HG02588 (cell line): ENCODE measurements at regions not wholly inside any gene's neighbourhood (a gene's known extent, or its start where the extent isn't known, plus 50 kb on each side); places are given as distances from the start of the nearest gene placed in this dataset.

Source experiments
- ATAC-seq: cut with Tn5 transposase; IDR thresholded peaks from one replicate; pipeline ENCODE4 v1.9.1; 2021; ENCODE audit warnings: mild to moderate bottlenecking, moderate library complexity; ENCODE audit not compliant: unreplicated experiment

DNA sequence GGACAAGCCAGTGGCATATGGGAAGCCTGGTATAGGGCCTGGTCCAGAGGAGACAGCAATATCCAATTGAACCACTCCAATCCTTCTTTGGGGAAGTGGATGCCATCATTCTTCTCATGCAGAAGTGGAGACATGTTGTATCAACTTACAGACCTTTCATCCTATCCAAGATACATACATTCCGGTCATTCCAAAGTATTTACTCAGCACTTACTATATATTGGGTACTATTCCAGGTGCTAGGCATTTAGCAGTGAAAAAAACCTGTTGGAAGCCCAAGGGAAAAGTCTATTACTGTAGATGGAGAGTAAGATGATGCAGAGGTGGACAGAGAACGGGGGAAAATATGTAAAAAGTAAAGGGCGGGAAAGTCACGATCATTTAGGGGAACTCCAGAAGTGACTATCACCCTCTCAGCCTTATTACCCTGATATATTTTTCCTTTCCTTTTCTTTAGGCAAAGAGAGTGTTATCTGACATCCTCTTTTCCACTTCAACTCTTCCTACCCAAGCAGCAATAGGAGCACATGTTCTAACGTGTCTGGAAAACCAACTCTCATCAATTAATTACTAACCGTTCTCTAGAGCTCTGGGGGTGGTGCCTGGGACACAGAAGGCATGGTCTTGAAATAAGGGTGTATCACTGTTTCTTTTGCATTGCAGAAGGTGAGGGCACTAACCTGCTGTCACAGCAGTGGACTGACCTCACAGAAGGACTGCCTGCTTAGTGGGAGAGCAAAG is 210.1 kb upstream of the MAF start:
- no peak for ATAC-seq

DNA sequence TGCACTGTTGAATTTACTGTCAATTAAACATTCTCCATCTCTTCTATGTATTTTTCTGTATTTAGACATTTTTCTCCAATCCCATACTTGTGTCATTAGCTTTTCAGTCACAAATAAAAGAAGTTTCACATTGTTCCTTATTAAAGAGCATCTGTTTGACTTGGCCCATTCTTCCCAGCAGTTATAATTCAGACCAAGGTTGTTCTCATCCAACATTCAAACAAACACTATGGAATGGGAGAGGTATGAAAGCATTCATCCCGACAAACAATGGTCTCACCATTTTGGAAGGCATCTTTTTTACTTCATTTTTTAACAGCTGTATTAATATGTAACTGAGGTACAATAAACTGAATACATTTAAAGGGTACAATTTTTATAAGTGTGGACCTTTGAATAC is 208.8 kb upstream of the MAF start:
- ATAC-seq: no peak

DNA sequence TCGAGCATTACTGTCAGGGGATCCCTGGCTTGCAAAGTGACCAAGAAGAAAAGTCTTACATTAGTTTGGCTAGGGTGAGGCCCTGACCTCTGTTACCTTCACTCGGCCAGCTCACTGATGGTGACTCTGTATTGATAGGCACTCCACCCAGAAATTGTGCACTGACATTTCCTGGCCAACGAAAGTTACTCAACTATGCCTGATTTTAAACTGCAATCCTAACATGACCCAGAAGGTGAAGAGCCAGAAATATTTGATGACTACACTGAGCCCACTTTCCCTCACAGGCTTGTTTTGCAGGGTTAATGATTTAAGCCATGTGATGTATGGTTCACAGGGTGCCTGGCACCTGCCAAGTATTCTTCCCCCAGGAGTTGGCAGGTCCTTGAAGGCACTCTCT is 208.2 kb upstream of the MAF start:
- ATAC-seq: no peak

DNA sequence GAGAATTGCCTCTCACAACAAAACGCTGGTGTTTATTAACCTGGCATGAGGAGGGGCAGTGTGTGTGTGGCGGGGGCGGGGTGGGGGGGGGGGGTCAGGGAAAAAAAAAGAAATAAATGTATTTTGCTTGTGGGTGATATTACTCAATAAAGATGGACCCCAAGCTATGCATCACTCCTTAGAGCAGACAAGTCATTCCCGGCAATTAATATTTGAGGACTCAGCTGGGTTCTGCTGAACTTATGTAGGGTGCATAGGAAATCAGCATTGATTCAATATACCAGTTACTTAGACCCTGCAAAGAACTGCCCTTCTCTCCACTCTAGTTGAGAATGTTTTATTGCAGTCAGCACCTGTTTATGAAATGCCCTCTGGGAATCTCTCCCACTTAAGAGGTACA is 206.2 kb upstream of the MAF start:
- no peak for ATAC-seq

DNA sequence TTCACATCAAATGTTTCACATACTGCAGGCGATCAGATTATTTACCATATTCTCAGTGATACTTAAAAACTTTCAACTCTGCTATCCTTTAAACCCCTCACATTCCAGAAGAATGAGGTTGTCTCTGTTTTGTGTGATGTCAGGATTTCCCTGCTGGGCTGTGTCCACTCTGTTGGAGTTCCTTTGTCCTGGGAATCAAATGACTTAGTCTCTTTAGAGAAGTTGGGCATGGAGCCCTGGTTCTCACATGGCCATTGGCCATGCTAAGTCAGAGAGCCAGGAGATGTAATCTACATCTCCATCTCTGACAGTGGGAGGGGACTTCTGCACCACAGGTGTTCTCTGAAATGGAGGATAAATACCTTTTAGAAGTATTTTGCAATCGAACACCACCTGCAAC is 205.1 kb upstream of the MAF start:
- no peak for ATAC-seq

DNA sequence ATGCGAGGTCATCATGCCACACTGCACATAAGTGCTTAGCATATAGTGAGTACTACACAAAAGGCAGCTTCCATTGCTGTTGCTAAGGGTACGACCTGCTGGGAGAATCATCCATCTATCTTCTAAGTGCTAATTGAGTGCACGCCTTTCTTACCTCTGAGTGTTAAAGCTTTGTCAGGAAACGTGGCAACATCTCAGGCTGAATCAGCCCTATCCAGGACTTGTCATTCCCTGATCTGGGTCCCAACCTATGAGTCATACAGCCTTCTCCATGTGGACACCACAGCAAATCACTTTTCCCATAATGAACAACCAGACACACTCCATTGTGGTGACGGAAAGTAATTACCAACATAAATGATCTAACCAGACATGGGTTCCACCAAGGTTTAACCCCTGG is 201.1 kb upstream of the MAF start:
- no peak for ATAC-seq

- ATAC-seq: no peak
Observed at GRCh38 chr16:79800016-79800608, 199.6 kb upstream of the MAF start.

GRCh38 chr16:79798416-79799053 is 198.0 kb upstream of the MAF start:
- no peak for ATAC-seq

- ATAC-seq: no peak
Observed at GRCh38 chr16:79797486-79797885, 196.9 kb upstream of the MAF start.

- ATAC-seq: no peak
Observed at GRCh38 chr16:79795556-79795955, 195.0 kb upstream of the MAF start.

DNA sequence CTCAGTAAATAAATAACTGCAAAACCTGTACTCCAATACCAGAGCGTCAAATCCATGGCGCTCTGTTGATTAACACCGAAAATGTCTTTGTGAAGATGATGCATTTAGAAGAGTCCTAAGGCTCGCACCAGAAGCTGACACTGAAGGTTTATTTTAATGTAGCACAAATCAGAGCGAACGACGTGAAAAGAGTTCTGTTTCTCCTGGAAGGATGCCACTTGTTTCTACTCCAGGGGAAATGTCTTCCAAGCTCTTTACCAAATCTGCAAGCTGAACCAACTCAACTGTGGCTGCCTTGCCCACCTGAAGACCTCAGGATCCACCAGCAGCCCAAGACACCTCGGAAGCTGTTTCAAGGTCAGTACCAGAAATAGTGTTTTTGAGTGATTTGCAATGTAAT is 194.4 kb upstream of the MAF start:
- ATAC-seq: no peak

DNA sequence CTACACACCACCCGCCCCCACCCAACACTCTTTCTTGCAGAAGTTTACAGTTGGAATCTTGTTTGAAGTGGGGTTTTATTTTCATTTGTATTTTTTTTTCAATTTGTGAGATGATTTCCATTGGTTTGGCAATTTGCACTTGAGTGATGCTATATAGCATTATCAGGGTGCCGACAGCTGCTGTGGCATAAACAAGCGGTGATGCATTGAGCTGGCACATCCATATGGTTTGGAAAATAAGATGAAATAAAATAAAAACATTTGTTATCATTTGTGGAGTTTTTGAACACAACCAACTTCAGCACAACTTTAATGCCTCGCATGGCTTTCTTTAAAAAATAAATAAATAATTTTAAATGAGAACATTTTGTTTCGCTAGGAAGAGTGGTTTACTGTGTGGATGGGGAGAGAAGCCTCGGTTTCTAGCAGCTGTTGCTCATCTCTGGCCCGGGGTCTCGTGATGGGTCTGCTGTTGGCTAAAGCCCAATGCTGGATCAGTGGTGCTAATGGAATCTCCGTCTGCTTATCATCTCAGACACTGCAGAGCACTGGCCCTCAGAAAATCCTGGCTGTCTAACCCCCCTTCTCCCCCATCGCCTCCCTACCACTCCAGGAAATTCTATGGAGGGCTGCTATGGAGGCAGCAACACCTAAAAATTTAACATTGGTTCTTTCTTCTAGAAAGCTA is 192.3 kb upstream of the MAF start:
- no peak for ATAC-seq

GRCh38 chr16:79792076-79792475 is 191.5 kb upstream of the MAF start:
- ATAC-seq: no peak

DNA sequence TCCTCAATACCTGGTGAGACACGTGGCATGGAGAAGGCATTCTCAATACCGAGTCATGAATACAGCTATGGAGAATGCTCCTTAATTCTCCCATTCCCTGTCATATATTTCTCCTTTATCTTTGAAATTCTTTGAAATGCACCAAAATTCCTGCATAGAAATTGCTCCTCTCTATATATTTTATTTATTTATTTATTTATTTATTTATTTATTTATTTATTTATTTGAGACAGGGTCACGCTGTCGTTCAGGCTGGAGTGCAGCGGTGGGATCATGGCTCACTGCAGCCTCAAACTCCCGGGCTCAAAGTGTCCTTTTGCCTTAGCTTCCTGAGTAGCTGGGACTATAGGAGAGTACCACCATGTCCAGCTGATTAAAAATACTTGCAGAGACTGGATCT is 190.3 kb upstream of the MAF start:
- no peak for ATAC-seq

GRCh38 chr16:79788949-79789348 is 188.4 kb upstream of the MAF start:
- ATAC-seq: no peak

GRCh38 chr16:79786389-79786788 is 185.9 kb upstream of the MAF start:
- no peak for ATAC-seq

- no peak for ATAC-seq
Observed at GRCh38 chr16:79784007-79784406, 183.5 kb upstream of the MAF start.

GRCh38 chr16:79777679-79778078 is 177.1 kb upstream of the MAF start:
- no peak for ATAC-seq

- ATAC-seq: no peak
Observed at GRCh38 chr16:79776243-79776847, 175.8 kb upstream of the MAF start.

DNA sequence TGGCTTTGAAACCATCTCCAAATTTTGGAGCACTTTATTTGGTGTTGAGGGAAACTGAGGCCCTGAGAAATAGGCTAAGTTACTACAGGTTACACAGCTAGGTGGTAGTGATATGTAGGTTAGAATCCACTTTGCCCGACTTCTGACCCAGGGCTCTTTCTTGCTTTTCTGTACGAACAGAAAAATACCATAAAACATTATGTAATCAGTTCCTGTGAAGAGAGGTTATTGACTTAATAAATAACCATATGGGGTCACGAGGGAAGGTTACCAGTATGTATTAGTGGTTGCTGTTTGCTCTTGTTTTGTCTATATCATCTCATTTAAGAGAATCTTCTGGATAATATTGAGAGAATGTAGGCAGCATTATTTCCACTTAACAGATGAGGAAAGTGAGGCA is 172.2 kb upstream of the MAF start:
- no peak for ATAC-seq

GRCh38 chr16:79772048-79772447 is 171.5 kb upstream of the MAF start:
- ATAC-seq: no peak
